H1 (cell line): ENCODE measurements at regions not wholly inside any gene's neighbourhood (a gene's known extent, or its start where the extent isn't known, plus 50 kb on each side); places are given as distances from the start of the nearest gene placed in this dataset.

ENCODE experiments used
- CTCF ChIA-PET: fragments of 300-600 bp; sonication (Branson Sonifier 250); formaldehyde crosslinking; loops from one replicate; lab custom pipeline; 2021; ENCODE audit not compliant: partially characterized antibody; lab: Charles Lee
- POLR2A ChIA-PET: fragments of 300-600 bp; sonication (Branson Sonifier 250); formaldehyde crosslinking; loops from one replicate; lab custom pipeline; 2021; ENCODE audit warnings: inconsistent platforms; ENCODE audit not compliant: partially characterized antibody; lab: Charles Lee
- DNase-seq, 2 experiments: peaks; one replicate each; pipeline versions ENCODE4 v3.0.0 to v3.0.0-alpha.2; 2010 to 2022; ENCODE audit warnings: low spot score in 2 of 2, low read depth in 1 of 2, mixed read lengths in 1 of 2
- FAIRE-seq: peaks from 2 replicates; lab custom pipeline; 2011; peaks lifted over from hg19 to GRCh38; lab: Jason Lieb, UNC
- H2AFZ ChIP-seq: 2 replicates; pipeline ENCODE4 v1.8.1; 2012; ENCODE audit warnings: low read length, inconsistent platforms
- H2AK5ac ChIP-seq: 2 replicates; pipeline ENCODE4 v1.6.1; 2013; ENCODE audit warnings: low read depth, low read length
- H2BK120ac ChIP-seq: replicated peaks from 2 replicates; pipeline ENCODE3; 2013; ENCODE audit warnings: low read depth, low read length, inconsistent platforms
- H2BK12ac ChIP-seq: 2 replicates; pipeline ENCODE4 v1.6.1; 2013; ENCODE audit warnings: low read depth, low read length
- H2BK15ac ChIP-seq: 2 replicates; pipeline ENCODE4 v1.6.1; 2013; ENCODE audit warnings: low read length
- H2BK20ac ChIP-seq: 2 replicates; pipeline ENCODE4 v1.6.1; 2013; ENCODE audit warnings: low read length
- H2BK5ac ChIP-seq: 2 replicates; pipeline ENCODE4 v1.6.1; 2013; ENCODE audit warnings: low read depth, low read length
- H3K14ac ChIP-seq: 2 replicates; pipeline ENCODE4 v1.6.1; 2013; ENCODE audit warnings: inconsistent platforms; ENCODE audit not compliant: insufficient read length
- H3K18ac ChIP-seq: 2 replicates; pipeline ENCODE4 v1.6.1; 2013; ENCODE audit warnings: low read length; ENCODE audit errors: extremely low read depth
- H3K23ac ChIP-seq: 2 replicates; pipeline ENCODE4 v1.6.1; 2013; ENCODE audit warnings: inconsistent platforms; ENCODE audit not compliant: insufficient read length
- H3K23me2 ChIP-seq: 2 replicates; pipeline ENCODE4 v1.6.1; 2013; ENCODE audit warnings: low read depth, low read length
- H3K27ac ChIP-seq: 2 replicates; pipeline ENCODE4 v1.6.1; 2011; ENCODE audit warnings: low read depth, low read length, inconsistent platforms
- H3K27me3 ChIP-seq, 4 experiments: replicated peaks in 1 of 4; 1 replicate in 1 of 4; 2 replicates in 3 of 4; pipeline versions ENCODE4 v1.6.1 to v1.8.1; 2011 to 2013; ENCODE audit warnings: low read length in 3 of 4, mild to moderate bottlenecking in 3 of 4, inconsistent platforms in 2 of 4, mixed read lengths in 2 of 4, moderate library complexity in 1 of 4; ENCODE audit not compliant: control insufficient read depth in 3 of 4, insufficient read depth in 3 of 4; ENCODE audit errors: extremely low read depth in 1 of 4
- H3K36me3 ChIP-seq, 4 experiments: 2 replicates each; pipeline versions ENCODE4 v1.6.1 to v1.8.1; 2011 to 2013; ENCODE audit warnings: mild to moderate bottlenecking in 4 of 4, low read length in 3 of 4, moderate library complexity in 2 of 4, control low read depth in 1 of 4, inconsistent platforms in 1 of 4; ENCODE audit not compliant: insufficient read depth in 4 of 4, control insufficient read depth in 2 of 4
- H3K4ac ChIP-seq: replicated peaks from 2 replicates; pipeline ENCODE3; 2013; ENCODE audit warnings: low read length, low read depth, mixed read lengths, inconsistent platforms; ENCODE audit not compliant: insufficient read length
- H3K4me1 ChIP-seq, 4 experiments: replicated peaks in 1 of 4; 1 replicate in 1 of 4; 2 replicates in 3 of 4; pipeline versions ENCODE4 v1.6.1 to v1.8.1; 2011 to 2013; ENCODE audit warnings: low read length in 3 of 4, inconsistent platforms in 2 of 4, mixed read lengths in 1 of 4; ENCODE audit not compliant: insufficient read depth in 4 of 4, control insufficient read depth in 3 of 4
- H3K4me2 ChIP-seq, 2 experiments: 2 replicates each; pipeline versions ENCODE4 v1.6.1 to v1.8.1; 2011 to 2013; ENCODE audit warnings: low read depth in 2 of 2, low read length in 2 of 2, control low read depth in 1 of 2, inconsistent platforms in 1 of 2, mild to moderate bottlenecking in 1 of 2; ENCODE audit not compliant: insufficient read depth in 1 of 2
- H3K4me3 ChIP-seq, 4 experiments: fragments of 200-600, 300-600 bp in 1 of 4; sonication (generic), shearing (Covaris generic), sonication (Bioruptor Twin) in 1 of 4; 2 replicates each; pipeline versions ENCODE4 v1.5.1 to v1.8.1; 2011 to 2016; ENCODE audit warnings: low read length in 4 of 4, low read depth in 3 of 4, control low read depth in 2 of 4, inconsistent platforms in 2 of 4, mild to moderate bottlenecking in 2 of 4, mixed read lengths in 1 of 4, moderate library complexity in 1 of 4; ENCODE audit not compliant: insufficient read depth in 2 of 4; ENCODE audit errors: extremely low read depth in 1 of 4
- H3K56ac ChIP-seq: replicated peaks from 2 replicates; pipeline ENCODE3; 2013; ENCODE audit warnings: low read depth, mild to moderate bottlenecking, mixed read lengths, low read length, inconsistent platforms; ENCODE audit not compliant: insufficient read length
- H3K79me1 ChIP-seq: 2 replicates; pipeline ENCODE4 v1.6.1; 2013; ENCODE audit warnings: low read depth, low read length, control low read depth
- H3K79me2 ChIP-seq, 2 experiments: 2 replicates each; pipeline versions ENCODE4 v1.6.1 to v1.8.1; 2012 to 2013; ENCODE audit warnings: low read length in 2 of 2, mild to moderate bottlenecking in 2 of 2, inconsistent platforms in 1 of 2; ENCODE audit not compliant: insufficient read depth in 2 of 2, control insufficient read depth in 1 of 2
- H3K9ac ChIP-seq, 4 experiments: replicated peaks in 1 of 4; 1 replicate in 1 of 4; 2 replicates in 3 of 4; pipeline versions ENCODE4 v1.6.1 to v1.8.1; 2011 to 2013; ENCODE audit warnings: low read depth in 3 of 4, low read length in 3 of 4, control low read depth in 2 of 4, mild to moderate bottlenecking in 2 of 4, moderate library complexity in 2 of 4, inconsistent platforms in 1 of 4; ENCODE audit errors: extremely low read depth in 1 of 4
- H3K9me3 ChIP-seq, 2 experiments: 2 replicates each; pipeline versions ENCODE4 v1.6.1 to v1.8.1; 2012 to 2013; ENCODE audit warnings: mild to moderate bottlenecking in 2 of 2, moderate library complexity in 2 of 2, control low read depth in 1 of 2, inconsistent platforms in 1 of 2, low read depth in 1 of 2, low read length in 1 of 2, mixed read lengths in 1 of 2; ENCODE audit not compliant: insufficient read depth in 2 of 2
- H4K20me1 ChIP-seq, 2 experiments: replicated peaks in 1 of 2; 2 replicates each; pipeline versions ENCODE3 to v1.8.1; 2011 to 2013; ENCODE audit warnings: inconsistent platforms in 2 of 2, low read length in 2 of 2, mild to moderate bottlenecking in 1 of 2; ENCODE audit not compliant: insufficient read depth in 2 of 2, control insufficient read depth in 1 of 2
- H4K5ac ChIP-seq: 2 replicates; pipeline ENCODE4 v1.6.1; 2013; ENCODE audit warnings: low read length, low read depth, mixed read lengths, inconsistent platforms; ENCODE audit not compliant: insufficient read length
- H4K8ac ChIP-seq: 2 replicates; pipeline ENCODE4 v1.8.0; 2013; ENCODE audit warnings: mild to moderate bottlenecking, moderate library complexity, low read length, inconsistent platforms; ENCODE audit not compliant: insufficient read depth; ENCODE audit errors: extremely low read depth
- H4K91ac ChIP-seq: replicated peaks from 2 replicates; pipeline ENCODE3; 2013; ENCODE audit warnings: low read length, mixed read lengths, inconsistent platforms; ENCODE audit not compliant: insufficient read length
- CHD2 ChIP-seq: IDR thresholded peaks from 2 replicates; pipeline ENCODE4 v1.6.1; 2012; ENCODE audit warnings: low read length, improper control_type of control experiment
- CTCF ChIP-seq, 3 experiments: IDR thresholded peaks; 1 replicate in 2 of 3; 2 replicates in 1 of 3; pipeline versions ENCODE4 v1.5.1 to v1.6.1; 2011; ENCODE audit warnings: low read length in 3 of 3, mild to moderate bottlenecking in 3 of 3, inconsistent platforms in 2 of 3, low read depth in 1 of 3, moderate library complexity in 1 of 3; ENCODE audit not compliant: insufficient read depth in 1 of 3; ENCODE audit errors: control extremely low read depth in 1 of 3
- GABPA ChIP-seq: IDR thresholded peaks from 2 replicates; pipeline ENCODE4 v1.6.1; 2011; ENCODE audit warnings: mild to moderate bottlenecking, low read length, moderate library complexity, borderline replicate concordance; ENCODE audit not compliant: insufficient read depth
- PHF8 ChIP-seq: fragments of 200-600 bp; sonication (generic); conservative IDR thresholded peaks from 2 replicates; pipeline ENCODE4 v1.7.1; 2012; ENCODE audit warnings: low read depth, mild to moderate bottlenecking, inconsistent platforms, low read length, moderate library complexity
- RAD21 ChIP-seq, 2 experiments: IDR thresholded peaks in 1 of 2; conservative IDR thresholded peaks in 1 of 2; 2 replicates each; pipeline ENCODE4 v1.6.1; 2011; ENCODE audit warnings: low read depth in 2 of 2, low read length in 2 of 2, improper control_type of control experiment in 1 of 2, inconsistent platforms in 1 of 2, mild to moderate bottlenecking in 1 of 2, moderate library complexity in 1 of 2
- SIN3A ChIP-seq, 2 experiments: IDR thresholded peaks in 1 of 2; conservative IDR thresholded peaks in 1 of 2; 2 replicates each; pipeline ENCODE4 v1.6.1; 2011 to 2012; ENCODE audit warnings: low read length in 2 of 2, improper control_type of control experiment in 1 of 2, low read depth in 1 of 2, mild to moderate bottlenecking in 1 of 2
- SP1 ChIP-seq: IDR thresholded peaks from 2 replicates; pipeline ENCODE4 v1.6.1; 2011; ENCODE audit warnings: low read depth, low read length
- TCF12 ChIP-seq: IDR thresholded peaks from 2 replicates; pipeline ENCODE4 v1.6.1; 2011; ENCODE audit warnings: low read depth, mild to moderate bottlenecking, low read length
- WGBS, 2 experiments: shearing (Covaris generic) in 1 of 2; methylation state at CpG; one replicate each; pipeline versions ENCODE4 v1.1.6 to v1.1.7; 2013 to 2015; ENCODE audit warnings: low lambda C conversion rate in 2 of 2, mixed read lengths in 2 of 2, inconsistent platforms in 1 of 2, low coverage in 1 of 2, missing lambda C conversion rate in 1 of 2; ENCODE audit not compliant: insufficient replicate concordance in 2 of 2, insufficient coverage in 1 of 2, insufficient read length in 1 of 2; ENCODE audit errors: extremely low coverage in 1 of 2, missing lambda C conversion rate in 1 of 2; 5-methylcytosine and 5-hydroxymethylcytosine counted together

- Histone ChIP-seq H2AK5ac (no peak overlapping the region), H2AFZ (no peak overlapping the region), H3K36me3 (no peaks in the 10 kb centered on the region), H2BK20ac (no peak overlapping the region), H2BK120ac (no peak overlapping the region), H4K91ac (no peak overlapping the region), H3K4me1 (no peaks in the 10 kb centered on the region), H3K9me3 (no peaks in the 10 kb centered on the region), H3K27ac (no peak overlapping the region), H3K79me1 (no peaks in the 10 kb centered on the region), H2BK15ac (no peak overlapping the region), H3K56ac (no peak overlapping the region), H3K14ac (no peak overlapping the region), H3K9ac (no peak overlapping the region), H3K4me3 (no peak overlapping the region), H3K4ac (no peak overlapping the region), H2BK5ac (no peak overlapping the region), H3K4me2 (no peak overlapping the region), H3K79me2 (no peaks in the 10 kb centered on the region), H3K18ac (no peak overlapping the region), H3K23ac (no peak overlapping the region), H2BK12ac (no peak overlapping the region), H3K27me3 (no peaks in the 10 kb centered on the region; a peak in 1 of 7 replicates), H4K8ac (no peak overlapping the region), H4K5ac (no peak overlapping the region), H4K20me1 (no peaks in the 10 kb centered on the region), H3K23me2 (no peaks in the 10 kb centered on the region)
- CTCF ChIA-PET, result no interaction called here
- POLR2A ChIA-PET, result no interaction called here
- no peak for DNase-seq
- 86% methylated on average over 2 of the region's 2 CpGs; no CpG with 5 or more reads in 1 of the 2 experiments for WGBS, 2 experiments
- TF ChIP-seq GABPA (no peak), CHD2 (no peak), SP1 (no peak), RAD21 (IDR thresholded peaks at IDR 0.05 in 1 of 2, conservative IDR thresholded peaks at IDR 0.05 in 1 of 2; ENCODE audit: low read depth in 2 of 2, low read length in 2 of 2) (no peak), SIN3A (conservative IDR thresholded peaks at IDR 0.05 in 1 of 2, IDR thresholded peaks at IDR 0.05 in 1 of 2; ENCODE audit: low read depth in 1 of 2, low read length in 2 of 2) (no peak), PHF8 (no peak), CTCF (IDR thresholded peaks at IDR 0.05; ENCODE audit: control extremely low read depth in 1 of 3, insufficient read depth in 1 of 3, low read depth in 1 of 3, low read length in 3 of 3) (no peak), TCF12 (no peak)
- FAIRE-seq, result no peak
Measured at GRCh38 chr2:5051300-5051699, 640.9 kb upstream of the SOX11 start.
